ENCODE measurements at regions not wholly inside any gene's neighbourhood (a gene's known extent, or its start where the extent isn't known, plus 50 kb on each side); places are given as distances from the start of the nearest gene placed in this dataset.
"Not testable (repeated sequence)": the region's sequence is repeated elsewhere in the genome, so short reads cannot be mapped to it uniquely, and the experiment has no call there.

GRCh38 chr14:99995700-99996356 is 69.4 kb upstream of the EVL start:
- DNase-seq (ENCODE audit: extremely low read depth, low read depth, low spot score): peak; percentile 39

- no peak for DNase-seq (ENCODE audit: extremely low read depth, low read depth, low spot score)
Observed at GRCh38 chr14:99996951-99997571, 68.2 kb upstream of the EVL start.

- DNase-seq (ENCODE audit: extremely low read depth, low read depth, low spot score): not testable (repeated sequence)
Observed at GRCh38 chr14:100000398-100000797, 64.8 kb upstream of the EVL start.

DNA sequence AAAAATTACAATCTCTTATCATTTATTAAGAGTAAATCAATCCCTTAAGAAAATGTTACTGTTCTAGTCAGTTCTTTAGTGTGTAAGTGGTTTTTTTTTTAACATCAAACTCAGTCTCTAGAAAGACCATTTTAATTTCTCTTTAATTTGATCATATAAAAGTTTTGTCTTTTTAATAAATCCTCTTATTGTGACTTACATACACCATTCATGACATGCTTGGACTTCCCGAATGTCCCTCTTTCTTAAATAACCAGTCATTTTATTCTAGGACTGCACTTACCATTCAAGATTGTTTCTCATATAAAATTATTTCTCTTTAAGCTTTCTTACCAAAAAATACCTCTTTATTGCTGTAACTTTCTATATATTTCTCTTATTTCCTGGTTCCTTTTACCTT is 60.8 kb upstream of the EVL start:
- DNase-seq (ENCODE audit: extremely low read depth, low read depth, low spot score): no peak

GRCh38 chr14:100007254-100007653 is 58.0 kb upstream of the EVL start:
- DNase-seq (ENCODE audit: extremely low read depth, low read depth, low spot score): no peak

- not testable (repeated sequence) for DNase-seq (ENCODE audit: extremely low read depth, low read depth, low spot score)
Observed at GRCh38 chr14:100009802-100010201, 55.4 kb upstream of the EVL start.

DNA sequence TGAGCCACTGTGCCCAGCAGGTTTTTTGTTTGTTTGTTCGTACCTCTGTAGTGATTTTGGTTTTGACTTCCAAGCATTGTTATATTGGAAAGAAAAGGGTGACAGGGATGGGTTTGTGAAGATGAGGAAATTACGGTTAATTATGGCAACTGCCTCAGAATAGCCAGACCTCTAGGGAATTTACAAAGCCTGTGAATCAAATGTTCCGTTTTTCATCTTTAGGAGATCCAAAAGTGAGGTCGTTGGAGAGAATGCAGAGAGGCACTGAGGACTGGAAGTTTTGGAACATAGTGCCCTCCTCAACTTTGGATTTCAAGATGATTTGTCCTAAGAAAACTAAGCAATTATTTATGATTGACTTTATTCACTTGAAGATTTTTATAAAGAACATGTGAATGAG is 54.5 kb upstream of the EVL start:
- no peak for DNase-seq (ENCODE audit: extremely low read depth, low read depth, low spot score)

DNA sequence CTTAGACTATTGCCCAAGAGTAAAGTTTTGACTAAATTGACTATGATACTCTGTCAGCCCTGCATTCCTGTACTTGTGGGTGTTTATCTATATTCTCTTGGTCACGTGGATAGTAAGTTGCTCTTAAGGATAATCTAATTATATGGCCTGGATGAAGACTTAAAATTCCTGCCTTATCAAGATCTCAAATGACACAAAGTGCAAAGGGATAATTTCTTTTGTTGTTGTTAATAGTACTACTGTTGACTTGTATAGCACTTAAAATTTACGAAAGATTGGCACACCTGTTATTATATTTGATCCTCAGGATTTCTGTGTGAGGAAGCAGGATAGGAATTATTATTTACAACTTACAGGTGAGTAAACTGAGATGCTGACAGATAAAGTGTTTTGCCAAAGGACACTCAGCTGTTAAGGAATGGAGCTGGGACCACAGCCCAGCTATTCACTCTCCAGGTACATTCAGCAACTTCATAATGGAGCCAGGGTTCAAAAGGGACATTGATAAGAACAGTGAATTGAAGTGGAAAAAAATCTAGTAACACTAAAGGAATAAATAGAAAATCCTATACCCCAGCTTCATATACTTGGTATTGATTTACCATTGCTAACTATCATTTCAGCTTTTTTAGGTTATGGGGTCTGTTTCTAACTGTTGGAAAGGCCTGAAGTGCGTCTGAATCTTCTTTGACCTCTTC is 53.4 kb upstream of the EVL start:
- DNase-seq (ENCODE audit: extremely low read depth, low read depth, low spot score): no peak

GRCh38 chr14:100012478-100013327 is 52.5 kb upstream of the EVL start:
- no peak for DNase-seq (ENCODE audit: extremely low read depth, low read depth, low spot score)

DNA sequence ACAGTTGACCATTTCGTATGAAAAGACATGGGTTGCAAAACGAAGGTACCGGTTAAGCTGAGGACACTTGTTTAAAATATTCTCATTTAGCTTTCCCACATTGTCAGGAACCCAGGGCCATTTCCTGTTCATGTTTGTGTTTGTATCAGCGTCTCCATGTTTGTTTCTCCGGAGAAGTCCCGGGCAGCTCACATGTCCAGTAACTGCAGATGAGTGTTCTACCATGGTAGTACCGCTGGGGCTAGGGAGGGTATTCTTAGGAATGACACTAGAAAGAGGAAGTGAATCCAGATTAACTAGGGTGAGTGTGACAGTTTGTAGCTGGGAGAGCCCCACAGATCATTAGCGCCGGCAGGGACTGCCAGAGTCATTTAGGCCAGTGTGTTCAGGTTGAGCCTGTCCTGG is 50.0 kb upstream of the EVL start:
- DNase-seq (ENCODE audit: extremely low read depth, low read depth, low spot score): no peak
